Astrocyte of the spinal cord (primary cell): ENCODE measurements at regions not wholly inside any gene's neighbourhood (a gene's known extent, or its start where the extent isn't known, plus 50 kb on each side); places are given as distances from the start of the nearest gene placed in this dataset.

Experiments used
- DNase-seq: peaks from one replicate; pipeline ENCODE4 v3.0.0; 2011; ENCODE audit warnings: low read depth, low spot score
- H3K4me3 ChIP-seq: 2 replicates; pipeline ENCODE4 v1.5.1; 2011; ENCODE audit warnings: low read depth, mild to moderate bottlenecking, low read length, moderate library complexity
- CTCF ChIP-seq: IDR thresholded peaks from 2 replicates; pipeline ENCODE4 v1.5.1; 2012; ENCODE audit warnings: low read depth, mild to moderate bottlenecking, low read length, inconsistent platforms
- in situ Hi-C: cut with HindIII; loops from 2 replicates; pipeline ENCODE4 v1.10.0; 2017; ENCODE audit warnings: low sequenced_read_pairs

- in situ Hi-C loops: no loop called here
- H3K4me3 ChIP-seq: no peak overlapping the region
- no peak for TF ChIP-seq CTCF
- no peak for DNase-seq
Observed at GRCh38 chr2:121006743-121007489, 271.2 kb downstream of the GLI2 start.

GRCh38 chr2:121007490-121007853 lies 271.8 kb downstream of the GLI2 start:
- TF ChIP-seq CTCF: no peak
- in situ Hi-C loops: no loop called here
- no peak overlapping the region for H3K4me3 ChIP-seq
- DNase-seq: no peak

- peak; percentile 40 for TF ChIP-seq CTCF
- in situ Hi-C loops: no loop called here
- H3K4me3 ChIP-seq: no peak overlapping the region
- no peak for DNase-seq
Observed at GRCh38 chr2:121008975-121009374, 273.3 kb downstream of the GLI2 start.

- H3K4me3 ChIP-seq: no peak overlapping the region
- in situ Hi-C loops: no loop called here
- no peak for DNase-seq
- TF ChIP-seq CTCF: no peak
Observed at GRCh38 chr2:121010998-121011397, 274.0 kb downstream of the TFCP2L1 start.

GRCh38 chr2:121014876-121015275 lies 270.1 kb downstream of the TFCP2L1 start:
- in situ Hi-C loops: no loop called here
- H3K4me3 ChIP-seq: no peak overlapping the region
- TF ChIP-seq CTCF: no peak
- no peak for DNase-seq

DNA sequence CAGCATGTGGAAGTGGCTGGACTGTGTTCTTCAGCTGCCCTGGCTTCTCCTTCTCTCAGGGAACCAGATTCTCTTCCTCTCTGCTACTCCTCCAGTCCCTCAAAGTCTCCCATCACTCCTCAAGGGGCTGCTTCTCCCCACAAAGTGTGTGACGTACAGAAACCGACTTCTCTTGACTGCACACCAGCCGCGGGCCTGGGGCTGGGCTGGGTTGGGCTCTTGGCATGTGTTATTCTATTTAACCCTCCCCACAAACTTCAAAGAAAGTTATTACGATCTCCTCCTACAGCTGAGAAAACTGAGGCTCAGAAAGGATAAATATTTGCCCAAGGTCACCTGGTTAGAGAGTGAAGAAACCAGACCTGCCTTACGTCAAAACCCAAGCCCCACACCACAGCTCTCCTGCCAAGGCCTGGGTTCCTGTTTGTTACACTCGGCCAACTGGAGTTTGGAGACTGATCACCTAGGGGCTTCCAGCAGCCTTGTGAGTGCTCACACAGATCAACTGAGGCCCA lies 269.0 kb downstream of the TFCP2L1 start:
- no peak overlapping the region for H3K4me3 ChIP-seq

More for the DNA sequence above, 269.0 kb downstream of the TFCP2L1 start:
- DNase-seq: no peak
- TF ChIP-seq CTCF: no peak
- in situ Hi-C loops: no loop called here
